ENCODE measurements at regions not wholly inside any gene's neighbourhood (a gene's known extent, or its start where the extent isn't known, plus 50 kb on each side); places are given as distances from the start of the nearest gene placed in this dataset.

GRCh38 chr6:130314271-130314670 is 51.5 kb upstream of the TMEM200A start:
- no peak for DNase-seq (ENCODE audit: low read depth)

GRCh38 chr6:130313206-130313605 is 52.6 kb upstream of the TMEM200A start:
- DNase-seq (ENCODE audit: low read depth): no peak

DNA sequence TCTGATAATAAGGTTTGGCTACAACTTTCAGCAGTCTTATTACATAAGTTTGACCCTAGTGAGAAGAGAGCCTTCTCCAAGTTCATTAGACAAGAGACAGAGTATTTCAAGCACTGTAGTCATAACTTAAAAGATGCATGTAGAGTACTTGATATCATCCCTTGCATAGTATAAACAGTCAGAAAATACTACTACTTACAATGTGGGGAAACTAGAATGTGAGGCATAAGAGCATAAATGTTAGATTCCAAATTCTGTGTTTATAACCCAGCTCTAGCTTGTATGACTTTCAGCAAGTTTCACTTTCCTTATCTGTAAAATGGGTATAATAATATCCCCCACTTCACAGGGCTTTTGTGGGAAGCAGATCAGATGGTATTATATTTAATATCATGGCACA is 56.8 kb upstream of the TMEM200A start:
- no peak for DNase-seq (ENCODE audit: low read depth)

GRCh38 chr6:130307752-130308361 is 58.0 kb upstream of the TMEM200A start:
- no peak for DNase-seq (ENCODE audit: low read depth)

GRCh38 chr6:130306377-130306776 is 59.4 kb upstream of the TMEM200A start:
- DNase-seq (ENCODE audit: low read depth): no peak

- peak; percentile 45 for DNase-seq (ENCODE audit: low read depth)
Measured at GRCh38 chr6:130303431-130303830, 62.4 kb upstream of the TMEM200A start.

DNA sequence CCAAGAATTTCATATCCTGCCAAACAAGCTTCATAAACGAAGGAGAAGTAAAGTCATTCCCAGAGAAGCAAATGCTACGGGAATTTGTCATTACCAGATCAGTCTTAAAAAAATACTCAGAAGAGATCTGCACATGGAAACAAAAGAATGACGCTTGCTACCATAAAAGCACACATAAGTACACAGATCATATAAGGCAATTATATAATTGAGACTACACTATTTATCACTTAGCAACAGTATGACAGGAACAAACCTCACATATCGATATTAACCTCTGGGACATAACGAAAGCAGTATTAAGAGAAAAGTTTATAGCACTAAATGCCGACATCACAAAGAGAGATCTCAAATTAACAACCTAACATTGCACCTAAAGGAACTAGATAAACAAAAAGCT is 67.6 kb upstream of the TMEM200A start:
- DNase-seq (ENCODE audit: low read depth): no peak

- no peak for DNase-seq (ENCODE audit: low read depth)
Measured at GRCh38 chr6:130296854-130297253, 69.0 kb upstream of the TMEM200A start.

- DNase-seq (ENCODE audit: low read depth): no peak
Measured at GRCh38 chr6:130293800-130294199, 71.0 kb upstream of the SAMD3 start.

DNA sequence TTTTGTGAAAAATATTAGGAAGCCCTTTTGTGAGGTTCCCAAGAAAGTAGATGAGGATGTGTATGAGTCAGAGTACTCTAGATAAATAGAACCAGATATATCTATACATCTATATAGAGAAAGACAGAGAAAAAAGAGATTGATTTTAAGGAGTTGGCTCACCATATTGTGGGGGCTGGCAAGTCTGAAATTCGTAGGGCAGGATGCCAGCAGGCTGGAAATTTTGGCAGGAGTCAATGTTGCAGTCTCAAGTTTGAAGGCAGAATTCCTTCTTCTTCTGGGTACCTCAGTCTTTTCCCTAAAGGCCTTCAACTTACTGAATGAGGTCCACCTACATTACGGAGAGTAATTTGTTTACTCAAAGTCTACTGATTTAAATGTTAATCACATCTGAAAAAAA is 65.3 kb upstream of the SAMD3 start:
- no peak for DNase-seq (ENCODE audit: low read depth)

DNA sequence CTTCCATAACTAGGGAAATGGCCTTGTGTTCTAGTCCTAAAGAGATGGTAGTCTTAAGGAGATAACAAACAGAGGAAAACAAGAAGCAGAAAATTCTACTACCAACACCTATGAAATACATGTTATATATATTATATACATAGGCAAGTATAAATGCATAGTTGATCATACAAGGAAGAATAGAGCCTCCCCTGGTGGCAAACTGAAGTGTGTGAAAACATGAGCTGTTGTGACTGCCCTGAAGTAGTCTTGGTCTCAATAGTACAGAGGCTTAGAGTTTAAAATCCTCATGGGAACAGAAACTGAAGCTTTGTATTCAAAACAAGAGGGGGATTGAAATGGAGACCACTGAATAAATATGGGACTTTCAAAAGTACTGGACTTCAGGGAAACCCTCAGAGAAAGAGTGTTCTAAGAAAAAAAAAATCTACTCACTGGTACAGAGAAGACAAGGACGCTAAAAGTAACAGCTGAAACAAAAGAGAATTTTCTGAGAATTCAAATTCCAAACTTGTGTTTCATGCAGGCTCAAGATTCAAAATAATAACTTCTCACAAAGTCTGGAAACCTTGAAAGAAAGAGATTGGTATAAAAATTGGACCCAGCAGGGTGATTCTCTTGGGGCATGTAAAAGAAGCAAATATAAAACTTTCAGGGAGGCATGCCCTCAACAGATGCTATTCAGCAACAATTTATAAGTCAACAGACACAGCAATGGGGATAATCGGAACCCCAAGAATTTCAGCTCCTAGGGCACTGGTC is 59.7 kb upstream of the SAMD3 start:
- DNase-seq (ENCODE audit: low read depth): no peak

DNA sequence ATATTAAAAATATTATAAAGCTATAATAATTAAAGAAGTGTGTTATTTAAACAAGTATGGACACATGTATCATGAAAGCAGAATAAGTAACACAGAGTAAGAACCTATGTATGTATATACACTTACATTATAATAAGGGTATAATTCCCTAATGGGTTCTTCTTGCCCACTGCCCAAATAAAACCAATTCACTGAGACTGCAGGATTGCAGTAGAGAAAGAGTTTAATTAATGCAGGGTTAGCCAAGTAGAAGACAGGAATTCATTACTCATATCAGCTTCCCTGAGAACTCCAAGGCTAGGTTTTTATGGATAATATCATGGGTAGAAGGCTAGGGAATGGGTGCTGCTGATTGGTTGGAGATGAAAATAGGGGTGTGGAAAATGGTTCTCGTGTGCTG is 53.8 kb upstream of the SAMD3 start:
- DNase-seq (ENCODE audit: low read depth): no peak

GRCh38 chr6:130274007-130274406 is 51.3 kb upstream of the SAMD3 start:
- DNase-seq (ENCODE audit: low read depth): no peak

All from forelimb muscle (tissue), 1 donor.